ENCODE measurements at regions not wholly inside any gene's neighbourhood (a gene's known extent, or its start where the extent isn't known, plus 50 kb on each side); places are given as distances from the start of the nearest gene placed in this dataset.

- H3K4me1 ChIP-seq (ENCODE audit: low read length): no peaks in the 10 kb centered on the region
- no peak overlapping the region for H3K4me2 ChIP-seq (ENCODE audit: low read length)
- no peaks in the 10 kb centered on the region for H4K20me1 ChIP-seq (ENCODE audit: insufficient read depth, low read length)
- H3K79me2 ChIP-seq (ENCODE audit: low read length): no peaks in the 10 kb centered on the region
- no peak overlapping the region for H2AFZ ChIP-seq (ENCODE audit: low read depth, low read length)
- no peak overlapping the region for H3K27ac ChIP-seq (ENCODE audit: low read length)
- no peak overlapping the region for H3K9ac ChIP-seq (ENCODE audit: low read length)
- H3K9me3 ChIP-seq (ENCODE audit: insufficient read depth, low read length): no peaks in the 10 kb centered on the region
- no peaks in the 10 kb centered on the region for H3K27me3 ChIP-seq (ENCODE audit: low read depth, low read length)
- TF ChIP-seq, protein P1, sequence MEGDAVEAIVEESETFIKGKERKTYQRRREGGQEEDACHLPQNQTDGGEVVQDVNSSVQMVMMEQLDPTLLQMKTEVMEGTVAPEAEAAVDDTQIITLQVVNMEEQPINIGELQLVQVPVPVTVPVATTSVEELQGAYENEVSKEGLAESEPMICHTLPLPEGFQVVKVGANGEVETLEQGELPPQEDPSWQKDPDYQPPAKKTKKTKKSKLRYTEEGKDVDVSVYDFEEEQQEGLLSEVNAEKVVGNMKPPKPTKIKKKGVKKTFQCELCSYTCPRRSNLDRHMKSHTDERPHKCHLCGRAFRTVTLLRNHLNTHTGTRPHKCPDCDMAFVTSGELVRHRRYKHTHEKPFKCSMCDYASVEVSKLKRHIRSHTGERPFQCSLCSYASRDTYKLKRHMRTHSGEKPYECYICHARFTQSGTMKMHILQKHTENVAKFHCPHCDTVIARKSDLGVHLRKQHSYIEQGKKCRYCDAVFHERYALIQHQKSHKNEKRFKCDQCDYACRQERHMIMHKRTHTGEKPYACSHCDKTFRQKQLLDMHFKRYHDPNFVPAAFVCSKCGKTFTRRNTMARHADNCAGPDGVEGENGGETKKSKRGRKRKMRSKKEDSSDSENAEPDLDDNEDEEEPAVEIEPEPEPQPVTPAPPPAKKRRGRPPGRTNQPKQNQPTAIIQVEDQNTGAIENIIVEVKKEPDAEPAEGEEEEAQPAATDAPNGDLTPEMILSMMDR (IDR thresholded peaks at IDR 0.05; ENCODE audit: low read depth, low read length): no peak
- no peak for TF ChIP-seq EZH2phosphoT487 (IDR thresholded peaks at IDR 0.05; ENCODE audit: low read depth)
- H3K4me3 ChIP-seq (ENCODE audit: low read length): no peak overlapping the region
- no peaks in the 10 kb centered on the region for H3K36me3 ChIP-seq (replicated peaks; ENCODE audit: low read depth, low read length)
These were observed 258.7 kb upstream of the IRX4 start for GRCh38 chr5:2141254-2142000.

GRCh38 chr5:2140501-2141175, 257.9 kb upstream of the IRX4 start:
- Histone ChIP-seq H2AFZ (ENCODE audit: low read depth, low read length) (no peak overlapping the region), H3K4me1 (ENCODE audit: low read length) (no peaks in the 10 kb centered on the region), H4K20me1 (ENCODE audit: insufficient read depth, low read length) (no peaks in the 10 kb centered on the region), H3K9me3 (ENCODE audit: insufficient read depth, low read length) (no peaks in the 10 kb centered on the region), H3K4me2 (ENCODE audit: low read length) (no peak overlapping the region), H3K27me3 (ENCODE audit: low read depth, low read length) (no peaks in the 10 kb centered on the region), H3K4me3 (ENCODE audit: low read length) (no peak overlapping the region), H3K27ac (ENCODE audit: low read length) (no peak overlapping the region), H3K79me2 (ENCODE audit: low read length) (no peaks in the 10 kb centered on the region), H3K36me3 (replicated peaks; ENCODE audit: low read depth, low read length) (no peaks in the 10 kb centered on the region), H3K9ac (ENCODE audit: low read length) (no peak overlapping the region)
- no peak for TF ChIP-seq EZH2phosphoT487 (IDR thresholded peaks at IDR 0.05; ENCODE audit: low read depth)
- TF ChIP-seq, protein P1 (IDR thresholded peaks at IDR 0.05; ENCODE audit: low read depth, low read length): no peak

DNA sequence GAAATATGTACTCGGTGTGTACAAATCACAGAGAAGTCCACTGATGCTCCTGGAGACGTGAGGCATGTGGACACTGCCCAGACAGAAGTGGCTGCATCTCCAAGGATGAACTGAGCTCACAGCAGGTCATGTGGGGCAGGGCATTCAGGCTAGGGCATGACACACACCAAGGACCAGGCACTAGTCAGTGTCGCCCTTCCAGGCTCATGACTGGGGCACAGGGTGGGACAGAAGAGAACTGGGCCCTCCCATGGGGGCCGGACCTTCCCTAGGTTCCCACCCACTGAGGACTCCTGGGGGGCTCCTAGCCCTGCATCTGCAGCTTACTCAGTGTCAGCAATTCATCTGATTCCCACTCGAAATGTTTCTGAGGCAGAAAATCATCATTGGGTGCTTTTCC, 256.8 kb upstream of the IRX4 start:
- TF ChIP-seq EZH2phosphoT487 (IDR thresholded peaks at IDR 0.05; ENCODE audit: low read depth): no peak
- TF ChIP-seq, protein P1 (IDR thresholded peaks at IDR 0.05; ENCODE audit: low read depth, low read length): no peak
- Histone ChIP-seq H2AFZ (ENCODE audit: low read depth, low read length) (no peak overlapping the region), H3K27ac (ENCODE audit: low read length) (no peak overlapping the region), H3K4me2 (ENCODE audit: low read length) (no peak overlapping the region), H3K79me2 (ENCODE audit: low read length) (no peaks in the 10 kb centered on the region), H3K9ac (ENCODE audit: low read length) (no peak overlapping the region), H3K27me3 (ENCODE audit: low read depth, low read length) (no peaks in the 10 kb centered on the region), H3K4me1 (ENCODE audit: low read length) (no peaks in the 10 kb centered on the region), H4K20me1 (ENCODE audit: insufficient read depth, low read length) (no peaks in the 10 kb centered on the region), H3K9me3 (ENCODE audit: insufficient read depth, low read length) (no peaks in the 10 kb centered on the region), H3K36me3 (replicated peaks; ENCODE audit: low read depth, low read length) (no peaks in the 10 kb centered on the region), H3K4me3 (ENCODE audit: low read length) (no peak overlapping the region)

DNA sequence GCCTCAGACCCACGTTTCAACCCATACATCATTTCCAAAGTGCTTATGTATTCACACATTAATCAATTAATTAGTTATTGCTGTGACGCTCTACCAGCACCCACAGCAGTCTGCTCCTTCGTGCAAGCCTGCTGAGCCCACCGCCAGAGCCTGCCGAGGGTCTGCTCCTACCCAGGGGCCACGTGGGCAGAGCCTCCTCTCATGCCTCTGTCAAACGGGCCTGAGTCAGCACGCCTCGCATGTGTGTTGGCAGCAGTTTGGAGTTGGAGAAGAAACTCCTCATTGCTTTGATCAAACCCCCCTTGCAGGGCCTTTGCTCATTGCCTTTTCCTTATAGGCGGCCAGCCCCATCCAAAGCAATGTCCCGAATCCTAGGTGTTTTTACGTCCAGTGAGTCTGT, 256.2 kb upstream of the IRX4 start:
- H2AFZ ChIP-seq (ENCODE audit: low read depth, low read length): no peak overlapping the region
- H3K27me3 ChIP-seq (ENCODE audit: low read depth, low read length): no peaks in the 10 kb centered on the region
- H3K9ac ChIP-seq (ENCODE audit: low read length): no peak overlapping the region
- H3K27ac ChIP-seq (ENCODE audit: low read length): no peak overlapping the region
- no peaks in the 10 kb centered on the region for H3K9me3 ChIP-seq (ENCODE audit: insufficient read depth, low read length)
- H3K4me2 ChIP-seq (ENCODE audit: low read length): no peak overlapping the region
- H3K36me3 ChIP-seq (replicated peaks; ENCODE audit: low read depth, low read length): no peaks in the 10 kb centered on the region
- H3K4me3 ChIP-seq (ENCODE audit: low read length): no peak overlapping the region
- no peaks in the 10 kb centered on the region for H3K4me1 ChIP-seq (ENCODE audit: low read length)
- H3K79me2 ChIP-seq (ENCODE audit: low read length): no peaks in the 10 kb centered on the region
- TF ChIP-seq, protein P1 (IDR thresholded peaks at IDR 0.05; ENCODE audit: low read depth, low read length): no peak
- no peak for TF ChIP-seq EZH2phosphoT487 (IDR thresholded peaks at IDR 0.05; ENCODE audit: low read depth)
- no peaks in the 10 kb centered on the region for H4K20me1 ChIP-seq (ENCODE audit: insufficient read depth, low read length)

Measured in OCI-LY3 (cell line).